ENCODE measurements at regions not wholly inside any gene's neighbourhood (a gene's known extent, or its start where the extent isn't known, plus 50 kb on each side); places are given as distances from the start of the nearest gene placed in this dataset.
A peak's percentile ranks its signal among the peaks of the same experiment; 100 is the strongest.

DNA sequence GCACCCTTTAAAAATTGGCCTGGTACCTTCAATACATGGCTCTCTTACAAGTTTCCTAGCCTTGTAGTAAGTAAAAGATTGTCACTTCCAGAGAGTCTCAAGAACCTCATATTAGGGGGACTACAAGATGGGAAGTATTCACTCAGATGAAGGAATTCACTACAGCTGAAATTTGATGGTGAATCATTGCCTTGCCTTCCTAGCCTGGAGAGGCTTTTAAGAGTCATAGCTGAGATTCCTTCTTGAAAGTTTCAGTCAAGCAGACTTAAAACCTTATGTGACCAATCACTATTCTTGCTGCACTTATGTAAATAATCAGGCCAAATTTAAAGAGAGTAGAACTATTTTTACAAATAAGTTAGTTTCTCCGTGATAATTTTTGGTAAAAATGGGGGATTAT lies 451.6 kb downstream of the TRHDE start:
- H3K4me1 ChIP-seq = no peaks in the 10 kb centered on the region
- no peak overlapping the region for H3K4me3 ChIP-seq
- intact Hi-C loops (cut with DNase I) = no loop called here
- H3K27ac ChIP-seq = no peak overlapping the region
- ATAC-seq (peak; percentile 69), DNase-seq (no peak)
- H3K9me3 ChIP-seq = no peaks in the 10 kb centered on the region
- TF ChIP-seq, protein P1, sequence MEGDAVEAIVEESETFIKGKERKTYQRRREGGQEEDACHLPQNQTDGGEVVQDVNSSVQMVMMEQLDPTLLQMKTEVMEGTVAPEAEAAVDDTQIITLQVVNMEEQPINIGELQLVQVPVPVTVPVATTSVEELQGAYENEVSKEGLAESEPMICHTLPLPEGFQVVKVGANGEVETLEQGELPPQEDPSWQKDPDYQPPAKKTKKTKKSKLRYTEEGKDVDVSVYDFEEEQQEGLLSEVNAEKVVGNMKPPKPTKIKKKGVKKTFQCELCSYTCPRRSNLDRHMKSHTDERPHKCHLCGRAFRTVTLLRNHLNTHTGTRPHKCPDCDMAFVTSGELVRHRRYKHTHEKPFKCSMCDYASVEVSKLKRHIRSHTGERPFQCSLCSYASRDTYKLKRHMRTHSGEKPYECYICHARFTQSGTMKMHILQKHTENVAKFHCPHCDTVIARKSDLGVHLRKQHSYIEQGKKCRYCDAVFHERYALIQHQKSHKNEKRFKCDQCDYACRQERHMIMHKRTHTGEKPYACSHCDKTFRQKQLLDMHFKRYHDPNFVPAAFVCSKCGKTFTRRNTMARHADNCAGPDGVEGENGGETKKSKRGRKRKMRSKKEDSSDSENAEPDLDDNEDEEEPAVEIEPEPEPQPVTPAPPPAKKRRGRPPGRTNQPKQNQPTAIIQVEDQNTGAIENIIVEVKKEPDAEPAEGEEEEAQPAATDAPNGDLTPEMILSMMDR (IDR thresholded peaks at IDR 0.05) = no peak
- no peaks in the 10 kb centered on the region for H3K36me3 ChIP-seq
- H3K27me3 ChIP-seq = no peaks in the 10 kb centered on the region

DNA sequence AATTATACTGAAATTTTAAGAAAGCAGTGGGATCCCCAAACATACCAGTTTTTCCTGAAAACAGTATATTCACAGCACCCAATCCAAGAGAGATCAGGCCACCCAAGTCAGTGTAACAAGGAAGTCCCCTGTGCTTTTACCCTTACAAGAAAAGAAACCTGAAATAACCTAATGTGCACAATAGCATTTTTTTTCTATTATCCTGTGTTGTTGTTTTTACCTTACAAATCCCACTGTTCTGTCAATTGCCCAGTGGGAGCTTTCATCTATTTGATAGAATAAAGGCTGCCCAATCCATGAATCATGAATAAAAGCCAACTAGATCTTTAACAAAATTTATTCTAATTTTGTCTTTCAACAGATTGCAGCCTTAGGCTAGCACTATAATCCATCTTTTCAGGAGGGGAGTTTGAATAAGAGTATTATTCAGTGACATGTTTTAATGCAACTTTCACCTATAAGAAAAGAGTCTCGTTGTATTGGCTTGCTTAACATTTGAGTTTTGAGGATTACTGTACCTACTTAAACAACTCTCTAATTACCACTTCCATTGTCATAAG lies 457.4 kb downstream of the TRHDE start:
- DNase-seq = no peak
- no peaks in the 10 kb centered on the region for H3K36me3 ChIP-seq
- H3K27ac ChIP-seq = no peak overlapping the region
- no peak overlapping the region for H3K4me3 ChIP-seq
- no peak for ATAC-seq
- H3K9me3 ChIP-seq = no peaks in the 10 kb centered on the region
- TF ChIP-seq, protein P1 (IDR thresholded peaks at IDR 0.05) = no peak
- intact Hi-C loops (cut with DNase I) = no loop called here
- H3K4me1 ChIP-seq = no peaks in the 10 kb centered on the region
- no peaks in the 10 kb centered on the region for H3K27me3 ChIP-seq

DNA sequence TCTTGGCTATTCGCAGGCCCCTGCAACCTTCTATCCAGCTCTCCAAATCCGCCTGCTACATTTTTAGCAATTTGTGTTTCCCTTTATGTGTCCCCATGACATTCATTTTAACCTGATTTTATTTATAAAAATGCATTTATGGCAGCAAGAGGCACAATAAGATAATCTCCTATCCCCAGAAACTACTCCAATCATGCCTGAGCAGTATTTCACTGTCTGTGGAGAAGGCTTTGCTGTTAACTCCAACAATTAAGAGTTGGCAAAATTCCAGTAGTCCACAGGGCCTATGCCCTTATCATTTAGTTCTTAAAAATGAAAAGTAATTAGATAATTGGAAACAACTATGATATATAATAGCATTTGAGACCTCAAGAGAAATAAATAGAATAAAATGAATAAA lies 462.4 kb downstream of the TRHDE start:
- intact Hi-C loops (cut with DNase I) = no loop called here
- Histone ChIP-seq H3K27me3 (no peaks in the 10 kb centered on the region), H3K4me3 (no peak overlapping the region), H3K27ac (no peak overlapping the region), H3K4me1 (no peaks in the 10 kb centered on the region), H3K9me3 (no peaks in the 10 kb centered on the region), H3K36me3 (no peaks in the 10 kb centered on the region)
- TF ChIP-seq, protein P1 (IDR thresholded peaks at IDR 0.05) = no peak
- ATAC-seq = no peak
- DNase-seq = no peak

DNA sequence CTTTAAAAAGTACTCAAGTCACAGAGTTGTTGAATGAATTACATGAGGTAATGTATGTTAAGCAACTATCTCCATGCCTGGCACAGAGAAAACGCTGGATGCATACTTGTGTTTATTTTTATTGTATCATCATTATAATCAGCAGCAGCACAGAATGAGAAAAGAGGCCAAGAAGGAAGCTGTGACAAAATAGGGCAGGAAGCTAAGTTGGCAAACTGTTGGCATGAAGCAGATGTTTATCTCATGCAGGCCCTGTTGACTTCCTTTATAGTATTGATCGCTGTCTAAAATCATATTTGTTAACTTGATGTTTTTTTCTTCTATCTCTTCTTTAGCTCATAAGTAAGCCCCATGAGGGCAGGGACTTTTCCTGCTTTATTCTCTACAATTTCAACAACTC lies 466.6 kb downstream of the TRHDE start:
- DNase-seq = no peak
- intact Hi-C loops (cut with DNase I) = no loop called here
- Histone ChIP-seq H3K27me3 (no peaks in the 10 kb centered on the region), H3K27ac (no peak overlapping the region), H3K36me3 (no peaks in the 10 kb centered on the region), H3K4me1 (no peaks in the 10 kb centered on the region), H3K4me3 (no peak overlapping the region), H3K9me3 (peaks cover 7% of the 10 kb centered on the region)
- TF ChIP-seq, protein P1 (IDR thresholded peaks at IDR 0.05) = no peak
- no peak for ATAC-seq

DNA sequence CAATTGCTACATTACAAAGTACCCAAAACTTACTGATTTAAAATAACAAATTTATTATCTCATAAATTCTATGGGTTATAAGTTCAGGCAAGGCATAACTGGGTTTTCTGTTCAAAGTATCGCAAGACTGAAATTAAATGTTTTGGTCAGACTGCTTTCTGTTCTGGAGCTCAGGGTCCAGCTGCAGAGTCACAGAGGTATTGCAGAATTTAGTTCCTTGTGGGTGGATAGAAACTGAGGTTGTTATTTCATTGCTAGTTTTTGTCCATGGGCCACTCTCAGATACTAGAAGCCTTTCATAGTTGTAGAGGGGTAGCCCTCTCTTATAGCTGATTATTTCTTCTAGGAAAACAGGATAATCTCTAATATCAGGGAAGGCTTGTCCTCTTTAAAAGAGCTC lies 467.9 kb downstream of the TRHDE start:
- H3K27me3 ChIP-seq = no peaks in the 10 kb centered on the region
- no peaks in the 10 kb centered on the region for H3K4me1 ChIP-seq
- intact Hi-C loops (cut with DNase I) = no loop called here
- H3K27ac ChIP-seq = no peak overlapping the region
- no peak for DNase-seq
- TF ChIP-seq, protein P1 (IDR thresholded peaks at IDR 0.05) = no peak
- no peaks in the 10 kb centered on the region for H3K36me3 ChIP-seq
- no peak overlapping the region for H3K4me3 ChIP-seq
- peak; percentile 27 for ATAC-seq
- peaks cover 8% of the 10 kb centered on the region for H3K9me3 ChIP-seq

DNA sequence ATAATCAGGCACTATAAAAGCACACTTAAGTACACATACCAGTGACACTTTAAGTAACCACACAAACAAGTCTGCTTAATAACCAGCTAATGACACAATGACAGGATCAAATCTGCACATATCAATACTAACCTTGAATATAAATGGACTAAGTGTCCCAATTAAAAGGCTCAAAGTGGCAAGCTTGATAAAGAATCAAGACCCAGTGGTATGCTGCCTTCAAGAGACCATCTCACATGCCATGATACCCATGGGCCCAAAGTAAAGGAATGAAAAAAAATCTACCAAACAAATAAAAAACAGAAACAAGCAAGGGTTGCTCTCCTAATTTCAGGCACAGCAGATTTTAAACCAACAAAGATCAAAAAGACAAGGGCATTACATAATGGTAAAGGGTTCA lies 470.4 kb downstream of the TRHDE start:
- Histone ChIP-seq H3K9me3 (peaks cover 12% of the 10 kb centered on the region), H3K36me3 (no peaks in the 10 kb centered on the region), H3K27ac (no peak overlapping the region), H3K27me3 (no peaks in the 10 kb centered on the region), H3K4me1 (peaks cover 1% of the 10 kb centered on the region), H3K4me3 (no peak overlapping the region)
- intact Hi-C loops (cut with DNase I) = no loop called here
- DNase-seq (no peak), ATAC-seq (no peak)
- TF ChIP-seq, protein P1 (IDR thresholded peaks at IDR 0.05) = no peak
